SK-N-MC (cell line): ENCODE measurements at regions not wholly inside any gene's neighbourhood (a gene's known extent, or its start where the extent isn't known, plus 50 kb on each side); places are given as distances from the start of the nearest gene placed in this dataset.

ENCODE experiments used
- DNase-seq: peaks from one replicate; pipeline ENCODE4 v3.0.0-alpha.2; 2011; ENCODE audit warnings: low read depth, low spot score
- H3K27ac ChIP-seq: fragments of 200-600 bp; sonication (generic); 2 replicates; pipeline ENCODE4 v1.5.1; 2016; ENCODE audit warnings: mixed run types
- H3K36me3 ChIP-seq: fragments of 200-600 bp; sonication (generic); 2 replicates; pipeline ENCODE4 v1.6.1; 2017; ENCODE audit warnings: antibody characterized with exemption, low read length, mixed read lengths; ENCODE audit not compliant: insufficient read depth
- H3K4me3 ChIP-seq: fragments of 200-600 bp; sonication (generic); 2 replicates; pipeline ENCODE4 v1.5.1; 2016
- H3K9ac ChIP-seq: fragments of 200-600 bp; sonication (generic); 2 replicates; pipeline ENCODE4 v1.8.0; 2017; ENCODE audit warnings: mixed run types, mixed read lengths; ENCODE audit not compliant: insufficient read length
- H3K9me3 ChIP-seq: fragments of 200-600 bp; sonication (generic); 2 replicates; pipeline ENCODE4 v1.6.1; 2017; ENCODE audit warnings: low read depth, mild to moderate bottlenecking, antibody characterized with exemption, low read length, moderate library complexity, mixed read lengths
- EZH2 ChIP-seq: fragments of 200-600 bp; sonication (generic); IDR thresholded peaks from one replicate; pipeline ENCODE4 v1.6.1; 2017; ENCODE audit warnings: antibody characterized with exemption
- FOXP2 ChIP-seq: optimal IDR thresholded peaks from 2 replicates; pipeline ENCODE3; 2011; ENCODE audit warnings: mild to moderate bottlenecking, moderate library complexity; ENCODE audit not compliant: insufficient read depth; ENCODE audit errors: extremely low read length, control extremely low read depth
- POLR2AphosphoS5 ChIP-seq: IDR thresholded peaks from 2 replicates; pipeline ENCODE4 v1.6.1; 2012; ENCODE audit warnings: mild to moderate bottlenecking, low read depth, low read length, borderline replicate concordance

DNA sequence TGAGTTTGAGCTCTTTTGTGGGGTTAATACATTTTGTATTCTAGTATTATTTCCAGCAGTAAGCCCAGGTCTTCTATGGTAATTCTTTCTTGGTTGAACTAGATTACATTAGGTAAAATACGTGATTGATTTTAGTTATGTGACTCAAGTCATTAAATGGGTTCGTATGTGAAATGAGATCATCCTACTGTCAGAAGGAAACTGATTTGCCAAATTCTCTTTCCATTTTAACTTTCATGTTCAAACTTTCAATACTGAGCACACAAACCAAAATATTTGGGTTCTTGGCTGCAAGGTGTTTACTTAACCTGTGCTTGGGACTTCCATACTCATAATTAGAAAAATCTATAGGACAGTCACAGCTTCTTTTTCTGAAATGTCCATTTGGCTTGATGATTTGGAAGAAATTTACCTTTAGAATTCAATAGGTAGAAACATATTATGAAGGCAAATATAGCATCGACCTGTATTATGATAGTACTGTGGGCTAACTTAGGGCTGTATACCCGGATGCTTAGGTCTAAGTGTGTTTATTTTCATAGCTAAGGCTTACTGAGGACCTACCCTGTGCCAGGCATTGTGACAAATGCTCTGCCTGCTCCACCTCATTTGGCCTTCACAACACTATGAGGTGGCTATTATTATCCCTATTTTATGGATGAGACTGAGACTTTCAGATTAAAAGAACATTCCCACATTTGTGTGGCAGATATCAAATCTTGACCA lies 631.8 kb upstream of the GRM7 start:
- H3K36me3 ChIP-seq: no peaks in the 10 kb centered on the region
- DNase-seq: no peak
- TF ChIP-seq POLR2AphosphoS5 (no peak), EZH2 (no peak), FOXP2 (no peak)

DNA sequence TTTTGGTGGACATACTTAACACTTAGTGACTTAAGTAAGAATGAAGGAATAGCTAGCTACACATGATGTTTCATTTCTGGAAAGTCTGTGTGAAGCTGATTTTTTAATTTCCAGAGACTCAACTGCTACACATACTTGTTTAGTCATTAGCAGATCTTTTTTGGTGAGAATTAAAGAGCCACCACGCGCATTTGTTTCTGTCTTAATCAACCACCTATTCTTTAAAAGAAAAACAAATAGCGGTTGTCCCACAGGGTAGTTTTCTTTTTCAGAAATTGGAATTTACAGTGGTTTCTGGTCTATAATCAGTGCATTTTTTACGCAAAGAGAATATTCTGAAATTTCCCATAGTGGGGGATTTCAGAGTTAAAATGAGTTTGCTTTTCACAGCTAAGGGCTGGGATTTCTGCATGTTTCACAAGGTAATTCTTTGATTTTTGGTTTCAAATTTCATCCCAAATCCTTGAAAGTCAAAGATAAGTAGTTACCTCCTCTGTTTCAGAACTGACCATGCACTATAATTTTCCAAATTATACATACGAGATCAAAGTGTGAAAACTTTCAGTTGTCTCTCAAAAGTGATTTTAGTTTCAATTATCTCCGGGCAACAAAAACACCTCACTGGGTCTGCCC lies 631.0 kb upstream of the GRM7 start:
- H3K36me3 ChIP-seq: no peaks in the 10 kb centered on the region
- no peak overlapping the region for H3K9ac ChIP-seq
- H3K9me3 ChIP-seq: no peaks in the 10 kb centered on the region
- TF ChIP-seq POLR2AphosphoS5: no peak
- no peak for TF ChIP-seq EZH2
- no peak for TF ChIP-seq FOXP2
- no peak overlapping the region for H3K4me3 ChIP-seq
- DNase-seq: no peak
- no peak overlapping the region for H3K27ac ChIP-seq

More for the DNA sequence above, 631.8 kb upstream of the GRM7 start:
- Histone ChIP-seq H3K9ac (no peak overlapping the region), H3K4me3 (no peak overlapping the region), H3K27ac (no peak overlapping the region), H3K9me3 (no peaks in the 10 kb centered on the region)

DNA sequence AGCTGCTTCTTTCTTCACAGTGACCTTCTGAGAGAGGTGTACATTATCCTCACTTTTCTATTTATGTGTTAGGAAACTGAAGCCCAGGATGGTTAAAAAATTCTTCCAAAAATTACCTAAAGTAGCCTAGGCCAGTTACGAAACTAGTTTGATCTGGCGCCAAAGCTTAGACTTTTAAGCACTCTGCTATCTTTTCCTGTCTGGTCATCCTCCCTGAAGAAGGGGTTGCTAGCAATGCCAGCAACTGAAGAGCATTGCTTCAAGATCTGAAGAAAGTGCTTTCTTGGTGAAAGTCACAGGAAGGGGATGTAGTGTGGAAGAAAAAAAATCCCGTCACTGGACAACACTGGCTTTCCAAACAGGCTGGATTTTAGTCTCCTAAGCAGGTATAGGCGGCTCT lies 618.8 kb upstream of the GRM7 start:
- Histone ChIP-seq H3K4me3 (no peak overlapping the region), H3K27ac (no peak overlapping the region), H3K9ac (no peak overlapping the region), H3K9me3 (no peaks in the 10 kb centered on the region), H3K36me3 (no peaks in the 10 kb centered on the region)
- no peak for DNase-seq
- TF ChIP-seq EZH2 (no peak), POLR2AphosphoS5 (no peak), FOXP2 (no peak)

GRCh38 chr3:6248528-6248927 lies 612.4 kb upstream of the GRM7 start:
- TF ChIP-seq EZH2 (no peak), FOXP2 (no peak), POLR2AphosphoS5 (no peak)
- DNase-seq: no peak
- Histone ChIP-seq H3K9ac (no peak overlapping the region), H3K27ac (no peak overlapping the region), H3K4me3 (no peak overlapping the region), H3K36me3 (no peaks in the 10 kb centered on the region), H3K9me3 (no peaks in the 10 kb centered on the region)

GRCh38 chr3:6249679-6250078 lies 611.2 kb upstream of the GRM7 start:
- Histone ChIP-seq H3K27ac (no peak overlapping the region), H3K4me3 (no peak overlapping the region), H3K36me3 (no peaks in the 10 kb centered on the region), H3K9ac (no peak overlapping the region), H3K9me3 (no peaks in the 10 kb centered on the region)
- DNase-seq: no peak
- no peak for TF ChIP-seq EZH2
- TF ChIP-seq POLR2AphosphoS5: no peak
- TF ChIP-seq FOXP2: no peak

DNA sequence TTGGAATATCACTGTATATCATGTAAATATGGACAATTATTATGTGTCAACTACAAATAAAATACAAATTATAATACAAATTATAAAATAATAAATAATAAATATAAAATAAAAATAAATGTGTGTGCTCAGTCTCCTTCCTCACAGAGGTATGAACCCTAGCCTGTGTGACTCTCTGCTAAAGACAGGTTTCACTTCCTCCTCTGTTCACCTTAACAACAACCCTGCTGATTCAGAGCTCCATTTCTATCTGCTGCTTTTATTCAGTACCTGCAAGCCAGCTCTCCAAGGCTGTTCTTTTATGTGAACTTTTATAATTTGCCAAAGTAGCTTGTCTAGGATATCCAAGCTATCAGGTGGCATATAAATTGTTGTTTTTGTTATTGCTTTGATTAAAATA lies 610.7 kb upstream of the GRM7 start:
- no peak for DNase-seq
- Histone ChIP-seq H3K27ac (no peak overlapping the region), H3K4me3 (no peak overlapping the region), H3K9ac (no peak overlapping the region), H3K36me3 (no peaks in the 10 kb centered on the region), H3K9me3 (no peaks in the 10 kb centered on the region)
- no peak for TF ChIP-seq EZH2
- TF ChIP-seq POLR2AphosphoS5: no peak
- TF ChIP-seq FOXP2: no peak

DNA sequence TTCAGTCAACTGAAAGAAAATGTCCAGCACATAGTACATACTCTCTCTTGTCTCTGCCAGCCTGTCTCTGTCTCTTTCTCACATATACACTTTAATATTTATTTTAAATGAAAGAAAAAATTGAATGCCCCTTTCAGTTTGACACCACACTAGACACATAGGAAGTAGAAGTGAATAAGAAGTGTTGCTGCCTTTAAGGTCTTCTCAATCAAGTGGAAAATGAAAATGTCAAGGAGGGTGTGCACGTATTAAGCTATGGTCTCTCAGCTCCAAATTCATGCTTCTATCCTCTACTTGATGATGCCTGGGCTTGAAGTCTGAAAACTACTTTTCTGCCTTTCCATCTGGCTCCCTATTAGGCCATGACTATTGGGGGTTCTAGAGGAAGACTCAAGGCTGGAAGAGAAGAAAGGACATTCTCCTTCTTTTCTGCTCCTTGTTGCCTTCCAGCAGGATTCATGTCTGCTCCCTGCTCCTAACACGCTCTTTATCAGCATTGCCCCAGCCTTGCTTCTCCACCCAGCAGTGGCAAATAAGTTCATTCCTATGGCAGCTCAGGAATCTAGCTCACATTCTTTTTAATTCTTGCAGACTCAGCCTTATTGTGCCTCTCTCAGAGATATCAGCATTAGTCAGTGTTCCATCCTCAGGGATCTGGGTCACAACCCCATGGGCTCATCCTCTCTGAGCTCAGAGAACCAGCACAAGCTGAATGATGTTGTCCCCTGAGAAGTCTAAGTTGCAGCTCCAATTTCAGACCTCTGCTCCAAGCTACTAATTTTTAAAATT lies 609.1 kb upstream of the GRM7 start:
- TF ChIP-seq POLR2AphosphoS5 (no peak), EZH2 (no peak), FOXP2 (no peak)
- no peak overlapping the region for H3K27ac ChIP-seq
- no peak overlapping the region for H3K4me3 ChIP-seq
- H3K9ac ChIP-seq: no peak overlapping the region
- H3K36me3 ChIP-seq: no peaks in the 10 kb centered on the region
- no peak for DNase-seq
- H3K9me3 ChIP-seq: no peaks in the 10 kb centered on the region

DNA sequence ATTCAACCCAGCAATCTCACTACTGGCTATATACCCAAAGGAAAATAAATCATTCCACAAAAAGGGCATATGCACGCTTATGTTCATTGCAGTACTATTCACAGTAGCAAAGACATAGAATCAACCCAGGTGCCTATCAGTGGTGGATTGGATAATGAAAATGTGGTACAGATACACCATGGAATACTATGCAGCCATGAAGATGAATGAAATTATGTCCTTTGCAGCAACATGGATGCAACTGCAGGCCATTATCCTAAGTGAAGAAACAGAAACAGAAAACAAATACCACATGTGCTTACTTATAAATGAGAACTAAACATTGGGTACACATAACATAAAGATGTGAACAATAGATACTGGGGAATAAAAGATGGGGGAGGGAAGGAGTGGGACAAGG lies 606.4 kb upstream of the GRM7 start:
- no peaks in the 10 kb centered on the region for H3K9me3 ChIP-seq
- no peak for TF ChIP-seq EZH2
- no peak for TF ChIP-seq FOXP2
- TF ChIP-seq POLR2AphosphoS5: no peak
- H3K36me3 ChIP-seq: no peaks in the 10 kb centered on the region
- no peak overlapping the region for H3K27ac ChIP-seq
- DNase-seq: no peak
- no peak overlapping the region for H3K9ac ChIP-seq
- H3K4me3 ChIP-seq: no peak overlapping the region
